Thoracic aorta (tissue), 2 donors: ENCODE measurements at regions not wholly inside any gene's neighbourhood (a gene's known extent, or its start where the extent isn't known, plus 50 kb on each side); places are given as distances from the start of the nearest gene placed in this dataset.

ENCODE experiments used
- ATAC-seq: fragments of 150-250 bp; one replicate; pipeline ENCODE4 v1.8.0; 2017; ENCODE audit warnings: low read depth; ENCODE audit not compliant: insufficient number of reproducible peaks, low FRiP score
- DNase-seq: peaks from one replicate; pipeline ENCODE4 v3.0.0-alpha.2; 2020; ENCODE audit warnings: low spot score
- H3K27ac ChIP-seq, 2 donors: fragments of 200-600 bp; sonication (generic); 1 replicate in 1 of 2; 2 replicates in 1 of 2; pipeline ENCODE4 v1.5.1; 2016; ENCODE audit warnings: mild to moderate bottlenecking in 2 of 2, moderate library complexity in 2 of 2
- H3K27me3 ChIP-seq: fragments of 200-600 bp; sonication (generic); replicated peaks from 2 replicates; pipeline ENCODE4 v1.6.0; 2016; ENCODE audit warnings: mild to moderate bottlenecking; ENCODE audit not compliant: insufficient read depth
- H3K36me3 ChIP-seq: fragments of 200-600 bp; sonication (generic); one replicate; pipeline ENCODE4 v1.5.1; 2016
- H3K4me1 ChIP-seq, 2 donors: fragments of 200-600 bp; sonication (generic); 1 replicate in 1 of 2; 2 replicates in 1 of 2; pipeline versions ENCODE4 v1.5.1 to v1.6.0; 2016; ENCODE audit warnings: low read depth in 2 of 2, mild to moderate bottlenecking in 1 of 2; ENCODE audit not compliant: control insufficient read depth in 1 of 2
- H3K4me3 ChIP-seq: fragments of 200-600 bp; sonication (generic); 2 replicates; pipeline ENCODE4 v1.5.1; 2016; ENCODE audit warnings: mild to moderate bottlenecking
- H3K9me3 ChIP-seq: fragments of 200-600 bp; sonication (generic); 2 replicates; pipeline ENCODE4 v1.5.1; 2016
- CTCF ChIP-seq: fragments of 200-600 bp; sonication (generic); IDR thresholded peaks from one replicate; pipeline ENCODE4 v1.5.1; 2019; ENCODE audit warnings: antibody characterized with exemption

- Histone ChIP-seq H3K4me3 (no peak overlapping the region), H3K4me1 (no peaks in the 10 kb centered on the region), H3K27me3 (no peaks in the 10 kb centered on the region), H3K9me3 (no peaks in the 10 kb centered on the region), H3K27ac (no peak overlapping the region), H3K36me3 (no peaks in the 10 kb centered on the region)
- TF ChIP-seq CTCF: no peak
- no peak for DNase-seq
- ATAC-seq: no peak
Measured at GRCh38 chr1:78275456-78275855, 215.3 kb upstream of the PTGFR start.

- TF ChIP-seq CTCF: no peak
- Histone ChIP-seq H3K36me3 (no peaks in the 10 kb centered on the region), H3K27ac (no peak overlapping the region), H3K9me3 (no peaks in the 10 kb centered on the region), H3K27me3 (no peaks in the 10 kb centered on the region), H3K4me3 (no peak overlapping the region), H3K4me1 (no peaks in the 10 kb centered on the region)
- DNase-seq (no peak), ATAC-seq (no peak)
Measured at GRCh38 chr1:78275906-78276685, 214.7 kb upstream of the PTGFR start.

GRCh38 chr1:78277253-78277652, 213.5 kb upstream of the PTGFR start:
- no peak for TF ChIP-seq CTCF
- Histone ChIP-seq H3K27me3 (no peaks in the 10 kb centered on the region), H3K36me3 (no peaks in the 10 kb centered on the region), H3K4me1 (no peaks in the 10 kb centered on the region), H3K4me3 (no peak overlapping the region), H3K9me3 (no peaks in the 10 kb centered on the region), H3K27ac (no peak overlapping the region)
- ATAC-seq (no peak), DNase-seq (no peak)

- H3K9me3 ChIP-seq: no peaks in the 10 kb centered on the region
- no peak for TF ChIP-seq CTCF
- H3K36me3 ChIP-seq: no peaks in the 10 kb centered on the region
- no peak overlapping the region for H3K27ac ChIP-seq
- ATAC-seq (no peak), DNase-seq (no peak)
- no peaks in the 10 kb centered on the region for H3K27me3 ChIP-seq
- no peak overlapping the region for H3K4me3 ChIP-seq
- H3K4me1 ChIP-seq: no peaks in the 10 kb centered on the region
Measured at GRCh38 chr1:78279051-78279450, 211.7 kb upstream of the PTGFR start.

- H3K4me1 ChIP-seq: no peaks in the 10 kb centered on the region
- H3K27me3 ChIP-seq: no peaks in the 10 kb centered on the region
- TF ChIP-seq CTCF: no peak
- H3K4me3 ChIP-seq: no peak overlapping the region
- H3K27ac ChIP-seq: no peak overlapping the region
- H3K36me3 ChIP-seq: no peaks in the 10 kb centered on the region
- H3K9me3 ChIP-seq: no peaks in the 10 kb centered on the region
- no peak for DNase-seq
- ATAC-seq: no peak
Measured at GRCh38 chr1:78280626-78281025, 210.1 kb upstream of the PTGFR start.
